ENCODE measurements at regions not wholly inside any gene's neighbourhood (a gene's known extent, or its start where the extent isn't known, plus 50 kb on each side); places are given as distances from the start of the nearest gene placed in this dataset.

DNA sequence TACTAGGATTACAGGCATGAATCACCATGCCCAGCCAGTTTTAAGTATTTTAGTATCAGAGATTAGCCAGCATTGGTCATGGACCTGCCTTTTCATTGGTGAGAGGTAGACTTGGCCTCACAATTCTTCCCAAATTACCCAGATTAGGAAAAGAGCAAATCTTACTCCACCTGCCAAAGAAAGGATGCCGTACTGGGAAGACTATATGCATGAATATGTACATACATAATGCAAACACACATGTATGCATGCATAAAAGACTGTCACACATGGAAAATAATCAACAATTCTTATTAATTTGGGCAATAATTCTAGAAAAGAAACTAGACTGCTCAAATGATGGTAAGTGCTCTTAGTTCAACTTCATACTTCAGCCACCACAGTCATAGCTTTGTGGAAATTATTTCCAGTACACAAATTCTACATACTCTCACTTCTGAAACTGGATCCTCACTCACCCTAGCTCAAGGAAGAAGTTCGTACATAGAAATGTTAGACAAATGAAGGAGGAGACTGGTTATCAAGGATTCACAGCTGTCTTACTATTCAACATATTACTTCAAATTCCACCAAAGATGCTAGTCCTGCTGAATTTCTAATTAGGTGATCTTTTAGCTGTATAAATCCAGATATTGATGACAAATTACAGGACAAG lies 73.7 kb downstream of the MINAR2 start:
- no peak for TF ChIP-seq POLR2A (IDR thresholded peaks at IDR 0.05; ENCODE audit: low read depth, low read length)
- FAIRE-seq (no peak), DNase-seq (ENCODE audit: insufficient read length, low spot score) (no peak)

DNA sequence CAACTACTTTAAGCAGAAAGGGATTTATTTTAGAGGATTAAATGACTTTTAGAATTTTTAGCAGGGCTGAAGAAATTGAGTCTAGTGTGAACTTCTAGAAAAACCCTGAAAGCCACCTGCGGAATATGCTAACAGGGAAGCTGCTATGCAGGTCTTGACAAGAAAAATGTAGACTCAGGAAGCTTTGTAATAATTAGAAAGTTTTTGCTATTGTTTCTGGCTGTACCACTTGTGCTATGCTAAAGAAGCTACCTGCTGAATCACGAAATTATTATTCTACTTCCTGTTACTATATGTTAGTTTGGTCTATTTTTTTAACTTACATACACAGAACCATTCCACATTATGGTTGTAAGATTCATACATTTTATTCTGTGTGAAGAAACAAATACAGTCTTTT lies 74.0 kb upstream of the CHSY3 start:
- no peak for TF ChIP-seq POLR2A (IDR thresholded peaks at IDR 0.05; ENCODE audit: low read depth, low read length)
- no peak for FAIRE-seq
- no peak for DNase-seq (ENCODE audit: insufficient read length, low spot score)

GRCh38 chr5:129836321-129836720 lies 67.9 kb upstream of the CHSY3 start:
- FAIRE-seq: no peak
- DNase-seq (ENCODE audit: insufficient read length, low spot score): no peak
- TF ChIP-seq POLR2A (IDR thresholded peaks at IDR 0.05; ENCODE audit: low read depth, low read length): no peak

- no peak for TF ChIP-seq POLR2A (IDR thresholded peaks at IDR 0.05; ENCODE audit: low read depth, low read length)
- DNase-seq (ENCODE audit: insufficient read length, low spot score) (no peak), FAIRE-seq (no peak)
Measured at GRCh38 chr5:129844764-129845163, 59.5 kb upstream of the CHSY3 start.

- peak; percentile 89 for FAIRE-seq
- DNase-seq (ENCODE audit: insufficient read length, low spot score): peak; percentile 4
- TF ChIP-seq POLR2A (IDR thresholded peaks at IDR 0.05; ENCODE audit: low read depth, low read length): no peak
Measured at GRCh38 chr5:129852747-129853352, 51.4 kb upstream of the CHSY3 start.

DNA sequence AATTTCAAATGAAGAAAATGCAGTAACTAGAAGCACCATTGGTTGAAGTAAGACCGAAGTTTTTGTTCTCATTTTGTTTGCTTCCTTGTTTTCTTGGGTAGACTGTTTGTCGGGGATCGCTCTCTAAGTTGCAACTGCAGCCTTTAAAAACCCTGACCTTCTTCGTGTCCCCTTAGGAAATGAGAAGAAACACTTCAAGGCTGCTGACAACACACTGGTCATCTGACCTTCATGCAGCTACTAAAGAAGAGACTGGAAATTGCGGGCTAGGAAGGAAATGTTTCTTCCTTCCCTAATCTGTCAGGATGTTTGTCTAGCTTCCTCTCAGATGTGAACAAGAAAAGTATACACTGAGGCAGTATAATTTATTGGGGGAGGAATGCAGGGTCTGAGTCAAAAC lies 50.7 kb upstream of the CHSY3 start:
- DNase-seq (ENCODE audit: insufficient read length, low spot score): no peak
- FAIRE-seq: no peak
- no peak for TF ChIP-seq POLR2A (IDR thresholded peaks at IDR 0.05; ENCODE audit: low read depth, low read length)

Measured in H54 (cell line).